GM12891 (cell line): ENCODE measurements at regions not wholly inside any gene's neighbourhood (a gene's known extent, or its start where the extent isn't known, plus 50 kb on each side); places are given as distances from the start of the nearest gene placed in this dataset.

ENCODE experiments used
- DNase-seq: peaks from one replicate; pipeline ENCODE4 v3.0.0; 2011; ENCODE audit warnings: low spot score; ENCODE audit not compliant: insufficient read length
- FAIRE-seq: peaks from 2 replicates; lab custom pipeline; 2011; peaks lifted over from hg19 to GRCh38; lab: Jason Lieb, UNC
- PAX5 ChIP-seq: IDR thresholded peaks from 2 replicates; pipeline ENCODE4 v1.6.1; 2011; ENCODE audit warnings: low read length, moderate library complexity, mild to moderate bottlenecking; ENCODE audit not compliant: insufficient read depth, severe bottlenecking
- POLR2A ChIP-seq: IDR thresholded peaks from 2 replicates; pipeline ENCODE4 v1.6.1; 2011; ENCODE audit warnings: low read depth, low read length, control low read depth
- POLR2AphosphoS5 ChIP-seq: IDR thresholded peaks from 2 replicates; pipeline ENCODE4 v1.6.1; 2011; ENCODE audit warnings: low read depth, low read length, control low read depth
- POU2F2 ChIP-seq: IDR thresholded peaks from 2 replicates; pipeline ENCODE4 v1.6.1; 2011; ENCODE audit warnings: low read depth, mild to moderate bottlenecking, control low read depth, low read length, moderate library complexity
- SPI1 ChIP-seq: IDR thresholded peaks from 2 replicates; pipeline ENCODE4 v1.6.1; 2011; ENCODE audit warnings: low read depth, low read length, control low read depth
- TAF1 ChIP-seq: IDR thresholded peaks from 2 replicates; pipeline ENCODE4 v1.6.1; 2011; ENCODE audit warnings: low read depth, low read length, control low read depth

- FAIRE-seq (no peak), DNase-seq (no peak)
- TF ChIP-seq POLR2A (no peak), TAF1 (no peak), PAX5 (no peak), POU2F2 (no peak), POLR2AphosphoS5 (no peak), SPI1 (no peak)
Observed at GRCh38 chr5:15064396-15064795, 192.8 kb upstream of the ANKH start.

GRCh38 chr5:15056988-15057592, 185.5 kb upstream of the ANKH start:
- no peak for FAIRE-seq
- TF ChIP-seq POU2F2 (no peak), POLR2AphosphoS5 (no peak), POLR2A (no peak), TAF1 (no peak), PAX5 (no peak), SPI1 (no peak)

DNA sequence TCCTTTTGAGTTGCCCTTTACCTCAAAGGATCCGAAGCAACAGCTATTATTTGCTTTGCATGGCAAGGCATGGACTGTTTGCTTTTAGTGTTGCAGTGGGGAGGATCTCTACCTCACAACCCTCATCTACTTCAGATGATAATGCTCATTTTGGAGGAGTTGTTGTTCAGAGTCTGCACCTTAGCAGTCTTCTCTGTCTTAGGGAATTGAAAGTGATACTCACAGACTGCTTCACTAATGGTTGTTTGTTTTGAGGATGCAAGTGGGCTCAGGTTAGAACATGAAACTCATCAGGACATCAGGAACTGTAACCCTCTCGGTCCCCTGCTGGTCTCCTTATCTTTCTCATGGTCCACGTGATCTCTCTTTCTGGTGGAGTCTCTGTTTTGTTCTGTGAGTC, 172.9 kb upstream of the ANKH start:
- FAIRE-seq (no peak), DNase-seq (no peak)
- TF ChIP-seq SPI1 (no peak), POLR2AphosphoS5 (no peak), POLR2A (no peak)

More at GRCh38 chr5:15056988-15057592, 185.5 kb upstream of the ANKH start:
- no peak for DNase-seq

GRCh38 chr5:15037247-15037908, 165.8 kb upstream of the ANKH start:
- FAIRE-seq (no peak), DNase-seq (no peak)
- TF ChIP-seq POLR2A (no peak), SPI1 (no peak), POLR2AphosphoS5 (no peak), POU2F2 (no peak), TAF1 (no peak)

GRCh38 chr5:15034379-15034778, 162.8 kb upstream of the ANKH start:
- no peak for TF ChIP-seq PAX5
- no peak for TF ChIP-seq POU2F2
- no peak for TF ChIP-seq TAF1
- no peak for TF ChIP-seq POLR2AphosphoS5
- no peak for TF ChIP-seq POLR2A
- TF ChIP-seq SPI1, result no peak
- FAIRE-seq, result no peak
- DNase-seq, result no peak

DNA sequence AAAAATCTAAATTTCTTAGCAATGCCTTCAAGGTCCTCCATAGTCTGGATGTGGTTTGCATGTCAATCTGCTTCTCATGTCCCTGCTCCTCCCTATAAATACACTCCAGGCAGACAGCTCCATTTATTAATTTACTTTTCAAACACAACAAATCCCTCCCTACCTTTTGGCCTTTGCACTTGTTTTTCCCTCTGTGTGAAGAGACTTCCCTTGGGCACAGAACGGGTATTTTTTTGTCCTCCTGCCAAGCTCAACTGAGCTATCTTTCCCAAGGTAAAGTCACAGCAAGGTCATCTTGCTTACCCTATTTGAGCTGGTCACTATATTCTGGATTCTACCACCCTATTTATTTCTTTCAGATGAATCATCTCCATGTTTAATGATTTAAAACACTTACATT, 159.6 kb upstream of the ANKH start:
- DNase-seq (no peak), FAIRE-seq (no peak)
- TF ChIP-seq SPI1 (no peak), POLR2A (no peak), TAF1 (no peak), POLR2AphosphoS5 (no peak), POU2F2 (no peak), PAX5 (no peak)

DNA sequence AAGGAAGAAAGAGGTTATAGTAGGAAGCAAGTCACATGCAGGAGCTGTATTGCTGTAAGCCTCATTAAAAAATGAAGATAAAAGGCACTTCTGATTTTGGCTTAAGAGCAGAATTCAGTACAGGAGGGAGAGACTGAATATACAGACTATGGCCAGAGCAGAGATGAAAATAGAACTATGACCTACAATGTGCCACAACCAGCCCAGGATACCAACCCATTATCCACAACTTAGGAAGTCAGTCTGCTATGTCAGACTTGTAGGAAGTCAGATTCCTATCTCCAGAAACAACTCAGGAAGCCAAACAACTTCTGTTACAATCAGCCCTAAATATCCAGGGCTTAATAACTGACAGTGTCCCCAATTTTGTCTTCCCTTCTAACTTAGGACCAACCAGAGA, 156.2 kb upstream of the ANKH start:
- FAIRE-seq (no peak), DNase-seq (no peak)
- TF ChIP-seq PAX5 (no peak), POLR2A (no peak), TAF1 (no peak), POU2F2 (no peak), POLR2AphosphoS5 (no peak), SPI1 (no peak)

DNA sequence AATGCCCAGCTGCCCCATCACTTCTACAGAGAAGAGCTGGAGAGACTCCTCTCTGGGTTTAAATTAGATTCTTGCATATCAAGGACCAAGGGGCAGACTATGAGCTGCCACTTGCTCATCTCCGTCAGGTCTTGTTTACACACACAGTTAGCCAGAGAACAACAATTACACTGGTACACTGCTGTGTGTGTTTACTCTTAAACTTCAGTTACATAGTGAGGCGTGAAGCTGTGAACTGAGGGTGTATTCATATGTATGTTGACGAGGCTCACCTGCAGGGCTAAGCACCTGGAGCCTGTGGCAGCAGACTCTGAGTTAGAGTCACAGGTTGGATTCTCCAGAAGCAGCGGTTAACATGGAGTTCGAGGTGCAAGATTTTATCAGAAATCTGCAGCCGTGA, 155.4 kb upstream of the ANKH start:
- TF ChIP-seq POLR2AphosphoS5, result no peak
- TF ChIP-seq SPI1, result no peak
- TF ChIP-seq POLR2A, result no peak
- no peak for TF ChIP-seq POU2F2
- no peak for TF ChIP-seq TAF1
- FAIRE-seq (no peak), DNase-seq (no peak)

- DNase-seq (no peak), FAIRE-seq (no peak)
- TF ChIP-seq SPI1, result no peak
- no peak for TF ChIP-seq TAF1
- TF ChIP-seq POLR2A, result no peak
- TF ChIP-seq PAX5, result no peak
- no peak for TF ChIP-seq POU2F2
- no peak for TF ChIP-seq POLR2AphosphoS5
Observed at GRCh38 chr5:15026011-15026893, 154.7 kb upstream of the ANKH start.

DNA sequence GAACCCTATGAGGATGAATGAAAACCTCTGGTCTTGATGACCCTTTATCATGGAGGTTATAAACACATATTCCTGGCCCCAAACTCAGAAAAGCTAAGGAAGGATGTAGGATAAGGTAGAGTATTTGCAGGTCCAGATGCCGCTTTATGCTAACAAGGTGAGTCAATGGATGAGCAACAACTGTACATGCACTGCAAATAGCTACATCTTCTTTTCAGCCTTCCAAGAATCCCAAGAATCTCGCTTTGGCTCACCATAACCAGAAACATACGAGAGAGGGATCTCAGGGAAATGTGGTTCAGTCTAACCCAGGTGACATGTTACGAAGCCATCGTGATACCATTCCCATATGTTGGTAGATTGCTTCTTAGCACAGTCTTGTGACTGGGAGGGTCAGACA, 152.3 kb upstream of the ANKH start:
- TF ChIP-seq TAF1 (no peak), POLR2AphosphoS5 (no peak), POLR2A (no peak), POU2F2 (no peak), PAX5 (no peak), SPI1 (no peak)
- DNase-seq, result no peak

More for the DNA sequence above, 152.3 kb upstream of the ANKH start:
- no peak for FAIRE-seq
